ENCODE measurements at regions not wholly inside any gene's neighbourhood (a gene's known extent, or its start where the extent isn't known, plus 50 kb on each side); places are given as distances from the start of the nearest gene placed in this dataset.

DNA sequence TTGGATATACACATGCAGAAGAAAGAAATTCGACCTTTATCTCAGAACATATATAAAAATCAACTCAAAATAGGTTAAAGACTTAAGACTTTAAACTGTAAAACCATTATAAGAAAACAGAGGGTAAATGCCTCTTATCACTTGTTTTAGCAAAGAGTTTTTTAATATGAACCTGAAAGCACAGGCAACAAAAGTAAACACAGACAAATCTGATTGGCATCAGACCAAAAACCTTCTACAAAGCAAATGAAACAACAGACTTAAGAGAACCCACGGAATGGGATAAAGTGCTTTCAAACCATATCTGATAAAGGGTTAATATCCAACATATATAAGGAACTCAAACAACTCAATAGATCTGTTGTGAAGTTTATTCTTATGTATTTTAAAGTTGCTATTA lies 309.9 kb upstream of the OPRM1 start:
- H3K4me3 Mint-ChIP-seq: no peak overlapping the region
- no peaks in the 10 kb centered on the region for H3K27me3 Mint-ChIP-seq (ENCODE audit: low read depth)
- no peaks in the 10 kb centered on the region for H3K9me3 Mint-ChIP-seq
- H3K4me1 Mint-ChIP-seq: no peaks in the 10 kb centered on the region
- no peak for TF ChIP-seq CTCF (IDR thresholded peaks at IDR 0.05; ENCODE audit: unreplicated experiment in 3 of 3)
- H3K36me3 Mint-ChIP-seq (ENCODE audit: low read depth): no peaks in the 10 kb centered on the region
- no peak overlapping the region for H3K27ac Mint-ChIP-seq

- H3K4me1 Mint-ChIP-seq: no peaks in the 10 kb centered on the region
These were observed 311.2 kb upstream of the OPRM1 start for GRCh38 chr6:153727885-153728284.

DNA sequence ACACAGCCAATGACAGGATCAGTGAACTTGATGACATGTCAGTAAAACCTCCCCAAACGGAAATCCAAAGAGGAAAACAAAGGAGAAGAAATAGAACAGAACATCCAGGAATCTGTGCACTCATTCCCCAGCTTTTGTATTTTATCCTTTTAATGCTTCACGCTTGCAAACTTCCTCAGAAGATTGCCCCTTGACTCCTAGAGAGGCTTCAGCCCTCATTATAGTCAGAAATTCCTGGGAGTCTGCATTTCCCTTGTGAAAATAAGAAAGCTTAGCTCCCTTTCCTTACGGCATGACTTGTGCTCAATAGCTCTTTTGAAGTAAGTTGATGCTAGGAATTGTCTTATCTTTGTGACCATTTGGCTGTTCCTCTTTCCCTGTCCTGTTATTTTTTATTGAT lies 313.6 kb upstream of the OPRM1 start:
- Mint-ChIP-seq H3K36me3 (ENCODE audit: low read depth) (no peaks in the 10 kb centered on the region), H3K4me1 (no peaks in the 10 kb centered on the region), H3K27me3 (ENCODE audit: low read depth) (no peaks in the 10 kb centered on the region), H3K4me3 (no peak overlapping the region), H3K27ac (no peak overlapping the region), H3K9me3 (no peaks in the 10 kb centered on the region)
- no peak for TF ChIP-seq CTCF (IDR thresholded peaks at IDR 0.05; ENCODE audit: unreplicated experiment in 3 of 3)

More at GRCh38 chr6:153727885-153728284, 311.2 kb upstream of the OPRM1 start:
- Mint-ChIP-seq H3K36me3 (ENCODE audit: low read depth) (no peaks in the 10 kb centered on the region), H3K27ac (no peak overlapping the region), H3K4me3 (no peak overlapping the region), H3K27me3 (ENCODE audit: low read depth) (no peaks in the 10 kb centered on the region), H3K9me3 (no peaks in the 10 kb centered on the region)
- no peak for TF ChIP-seq CTCF (IDR thresholded peaks at IDR 0.05; ENCODE audit: unreplicated experiment in 3 of 3)

- Mint-ChIP-seq H3K4me1 (no peaks in the 10 kb centered on the region), H3K27ac (no peak overlapping the region), H3K27me3 (ENCODE audit: low read depth) (no peaks in the 10 kb centered on the region), H3K36me3 (ENCODE audit: low read depth) (no peaks in the 10 kb centered on the region), H3K9me3 (no peaks in the 10 kb centered on the region), H3K4me3 (no peak overlapping the region)
- no peak for TF ChIP-seq CTCF (IDR thresholded peaks at IDR 0.05; ENCODE audit: unreplicated experiment in 3 of 3)
These were observed 318.3 kb upstream of the OPRM1 start for GRCh38 chr6:153720732-153721131.

DNA sequence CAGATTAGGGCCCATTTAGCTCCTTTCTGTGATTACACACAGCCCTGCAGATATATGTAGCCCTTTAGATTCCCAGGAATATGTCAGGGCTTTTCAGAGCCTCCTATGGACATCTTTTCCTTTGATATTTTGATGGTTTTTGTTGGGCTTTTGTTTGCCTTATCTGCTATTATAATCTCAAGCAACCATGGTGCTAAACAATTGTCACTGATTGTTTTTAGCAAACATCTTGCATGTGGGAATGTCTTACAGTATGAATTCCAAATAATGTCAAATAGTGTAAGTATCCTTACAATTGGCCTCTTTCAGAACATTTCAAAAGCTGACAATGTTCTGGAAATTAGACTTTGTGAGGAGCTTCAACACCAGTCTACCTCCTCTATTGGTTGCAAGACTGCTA lies 333.6 kb upstream of the OPRM1 start:
- H3K36me3 Mint-ChIP-seq (ENCODE audit: low read depth): no peaks in the 10 kb centered on the region
- no peaks in the 10 kb centered on the region for H3K4me1 Mint-ChIP-seq
- no peak overlapping the region for H3K4me3 Mint-ChIP-seq
- peaks cover 13% of the 10 kb centered on the region for H3K9me3 Mint-ChIP-seq
- TF ChIP-seq CTCF (IDR thresholded peaks at IDR 0.05; ENCODE audit: unreplicated experiment in 3 of 3): no peak
- H3K27me3 Mint-ChIP-seq (ENCODE audit: low read depth): no peaks in the 10 kb centered on the region
- no peak overlapping the region for H3K27ac Mint-ChIP-seq

DNA sequence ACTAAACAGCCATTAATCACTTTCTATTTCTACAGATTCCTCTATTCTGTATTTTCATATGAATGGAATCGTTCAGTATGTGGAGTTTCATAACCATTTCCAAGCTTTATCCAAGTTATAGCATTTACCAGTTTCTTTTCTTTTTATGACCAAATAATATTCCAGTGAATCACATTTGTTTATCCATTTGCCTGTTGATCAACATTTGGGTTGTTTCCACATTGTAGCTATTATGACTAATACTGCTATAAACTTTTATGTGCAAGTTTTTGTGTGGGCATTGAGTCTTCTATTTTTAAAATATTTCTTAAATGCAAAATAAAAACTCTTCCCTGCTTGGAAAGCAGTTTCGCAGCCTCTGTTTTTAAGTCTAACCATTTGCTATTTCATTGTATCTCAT lies 336.4 kb upstream of the OPRM1 start:
- Mint-ChIP-seq H3K27me3 (ENCODE audit: low read depth) (no peaks in the 10 kb centered on the region), H3K4me1 (no peaks in the 10 kb centered on the region), H3K27ac (no peak overlapping the region), H3K36me3 (ENCODE audit: low read depth) (no peaks in the 10 kb centered on the region), H3K9me3 (peaks cover 13% of the 10 kb centered on the region), H3K4me3 (no peak overlapping the region)
- TF ChIP-seq CTCF (IDR thresholded peaks at IDR 0.05; ENCODE audit: unreplicated experiment in 3 of 3): no peak

Data from nephron (organoid).